Stimulated activated CD8-positive, alpha-beta memory T cell treated with anti-CD3 and anti-CD28 coated beads, Interleukin-12 subunit alpha, Interleukin-12 subunit beta, amount 100 ng/mL, for 24 hours (primary cell): ENCODE measurements at regions not wholly inside any gene's neighbourhood (a gene's known extent, or its start where the extent isn't known, plus 50 kb on each side); places are given as distances from the start of the nearest gene placed in this dataset.

Experiments
- DNase-seq: peaks from one replicate; pipeline ENCODE4 v3.0.0-alpha.2; 2020; ENCODE audit errors: extremely low read depth

DNA sequence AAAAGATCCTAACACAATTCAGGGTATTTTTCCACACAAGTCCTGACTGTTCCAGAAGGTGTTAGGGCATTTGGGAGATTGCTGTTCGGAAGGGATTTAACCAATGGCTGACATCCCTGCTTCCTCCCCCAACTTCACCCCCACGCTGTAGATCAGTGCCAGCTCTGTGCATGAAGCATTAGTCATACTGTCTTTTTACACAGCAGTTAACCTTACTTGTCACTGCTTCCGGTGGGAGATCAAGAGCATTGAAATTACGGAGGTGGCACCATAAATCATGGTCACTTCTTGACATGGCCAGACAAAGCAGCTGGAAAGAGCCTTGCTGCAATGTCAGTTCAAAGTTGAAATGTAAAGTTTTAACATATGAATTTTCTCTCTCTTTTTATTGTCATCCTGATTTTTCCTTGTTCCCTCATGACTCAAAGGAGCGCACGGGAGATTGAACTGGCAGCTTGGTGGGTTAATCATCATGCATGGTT lies 70.2 kb downstream of the HRH4 start:
- no peak for DNase-seq

DNA sequence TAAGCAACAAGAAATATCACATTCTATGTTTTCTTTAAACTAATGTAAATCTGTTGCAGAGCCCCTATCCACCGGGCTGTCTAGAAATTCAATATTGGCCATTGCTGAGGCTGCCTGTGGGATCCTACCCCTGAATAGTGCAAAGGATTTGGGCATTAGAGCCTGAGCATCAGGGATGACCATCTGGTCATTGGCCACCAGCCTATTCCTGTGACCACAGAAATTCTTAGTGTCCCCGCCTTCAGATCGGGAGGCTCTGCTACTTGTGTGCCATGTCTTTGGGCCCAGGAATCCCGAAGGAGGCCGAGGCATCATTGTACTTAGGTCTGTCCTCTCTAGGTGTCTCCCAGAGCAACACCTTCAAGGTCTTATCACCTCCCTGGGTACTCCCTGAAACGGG lies 73.8 kb downstream of the HRH4 start:
- DNase-seq = no peak

DNA sequence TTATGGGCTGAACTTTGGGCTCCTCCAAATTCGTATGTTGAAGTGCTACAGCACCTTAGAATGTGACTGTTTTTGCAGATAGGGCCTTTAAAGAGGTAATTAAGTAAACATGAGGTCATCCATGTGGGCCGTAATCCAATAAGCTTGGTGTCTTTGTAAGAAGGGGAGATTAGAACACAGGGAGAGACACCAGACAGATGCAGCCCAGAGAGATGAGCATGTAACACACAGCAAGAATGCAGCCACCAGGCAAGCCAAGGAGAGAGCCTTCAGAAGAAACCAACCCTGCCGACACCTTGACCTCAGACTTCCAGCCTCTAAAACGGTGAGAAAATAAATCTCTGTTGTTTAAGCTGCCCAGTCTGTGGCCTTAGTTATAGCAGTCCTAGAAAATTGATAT lies 74.3 kb downstream of the HRH4 start:
- no peak for DNase-seq

DNA sequence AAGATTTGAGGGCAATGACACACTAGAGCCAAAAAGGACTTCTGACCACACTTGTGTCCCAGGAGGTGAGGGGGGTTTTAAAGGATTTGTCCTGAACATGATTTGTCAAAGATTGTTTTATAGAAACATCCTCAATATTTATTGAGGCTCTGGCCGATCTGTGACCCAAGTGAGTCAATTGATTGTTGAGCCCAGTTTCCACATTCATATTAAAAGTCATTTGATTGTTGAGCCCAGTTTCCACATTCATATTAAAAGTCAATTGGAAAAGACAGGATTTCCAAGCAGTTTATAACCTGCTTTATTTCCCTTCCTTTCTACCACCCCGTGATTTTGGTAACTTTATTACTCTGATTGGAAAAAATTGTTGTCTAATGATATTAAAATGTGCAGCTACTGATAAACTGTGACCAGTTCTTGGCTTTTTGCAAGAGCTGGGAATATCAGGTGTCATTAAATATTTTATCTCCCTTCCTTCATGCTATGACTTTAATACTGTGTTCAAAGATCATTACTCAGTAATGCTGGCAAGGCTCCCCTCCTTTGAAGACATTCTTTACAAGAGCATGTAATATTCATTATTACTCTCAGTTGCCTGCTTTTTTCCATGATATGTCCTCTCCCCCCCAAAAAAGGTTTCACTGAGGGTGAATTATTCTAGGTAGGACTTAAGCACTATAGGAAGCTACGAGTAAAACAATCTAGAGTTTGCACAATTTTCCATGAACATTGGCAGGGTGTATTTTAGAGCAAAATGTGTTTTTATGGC lies 75.3 kb downstream of the HRH4 start:
- no peak for DNase-seq

DNA sequence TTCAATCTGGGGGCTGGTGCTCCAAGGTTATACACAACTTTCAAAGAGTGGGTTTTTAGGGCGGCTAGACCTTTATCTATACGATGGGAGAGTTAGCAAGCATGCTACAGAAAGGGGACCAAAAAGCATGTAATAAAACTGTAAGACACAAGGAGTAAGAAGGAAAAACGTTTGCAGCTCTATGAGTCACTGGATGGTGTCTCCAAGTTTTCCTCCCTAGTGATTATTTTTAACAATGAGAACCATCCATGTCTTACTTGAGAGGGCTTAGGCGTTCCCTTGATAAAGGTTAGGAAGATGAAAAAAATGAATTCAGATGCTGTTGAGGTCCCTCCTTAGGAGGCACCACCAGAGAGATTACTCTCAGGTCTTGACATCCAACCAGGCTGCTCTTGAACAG lies 75.9 kb downstream of the HRH4 start:
- no peak for DNase-seq

DNA sequence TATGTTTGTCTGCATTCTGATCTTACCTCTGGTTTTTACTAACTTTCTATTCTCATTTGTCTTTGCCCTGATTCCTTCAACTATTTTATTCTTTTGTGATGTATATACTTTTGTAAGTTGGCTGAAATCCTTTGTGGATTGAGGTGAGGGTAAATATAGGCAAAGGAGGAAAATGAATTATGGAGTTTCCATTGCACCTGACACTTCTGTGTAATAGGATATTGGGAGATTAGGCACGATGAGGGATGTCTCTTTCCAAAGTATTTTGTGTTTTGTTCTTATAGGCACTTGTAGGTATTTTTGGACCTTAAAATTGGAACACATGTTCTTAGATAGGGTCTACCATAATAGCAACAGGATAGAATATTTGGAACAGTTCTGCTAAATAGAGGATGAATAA lies 76.4 kb downstream of the HRH4 start:
- no peak for DNase-seq

DNA sequence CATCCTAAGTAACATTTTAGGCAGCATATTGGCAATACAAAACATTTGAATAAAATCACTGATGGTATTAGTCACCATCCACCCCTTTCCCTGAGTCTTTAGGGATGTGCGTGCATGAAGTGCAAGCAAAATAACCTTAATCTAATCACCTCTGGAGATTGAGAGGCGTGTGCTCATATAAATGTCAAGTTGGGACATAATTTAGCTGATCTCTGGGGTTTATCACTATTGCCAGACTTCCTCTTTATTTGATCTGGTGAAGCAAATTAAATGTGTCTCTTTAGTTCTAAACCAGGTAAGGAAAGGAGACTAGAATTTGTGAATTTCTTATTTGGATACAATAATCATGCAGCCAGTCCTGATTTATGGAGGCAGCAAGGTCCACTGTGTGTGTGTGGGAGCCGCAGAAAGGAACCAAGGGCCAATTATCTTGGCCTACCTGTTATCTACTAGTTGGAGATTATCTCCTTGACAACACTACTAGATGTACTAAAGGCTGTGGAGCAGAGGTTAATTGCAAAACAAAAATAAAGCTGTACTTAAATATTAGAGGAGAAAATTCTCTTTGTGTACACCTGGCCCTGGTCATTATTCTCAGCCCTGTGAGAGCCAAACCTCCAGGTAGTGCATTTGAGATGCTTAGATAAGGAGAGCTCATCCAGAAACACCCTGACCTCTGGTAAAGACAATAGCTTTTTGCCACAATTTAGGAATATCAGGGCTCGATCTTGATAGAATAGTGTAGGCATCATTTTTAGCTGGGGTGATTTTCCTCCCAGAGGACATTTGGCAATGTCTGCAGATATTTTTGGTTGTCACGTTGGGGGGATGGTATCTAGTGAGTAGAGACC lies 78.2 kb downstream of the HRH4 start:
- no peak for DNase-seq

DNA sequence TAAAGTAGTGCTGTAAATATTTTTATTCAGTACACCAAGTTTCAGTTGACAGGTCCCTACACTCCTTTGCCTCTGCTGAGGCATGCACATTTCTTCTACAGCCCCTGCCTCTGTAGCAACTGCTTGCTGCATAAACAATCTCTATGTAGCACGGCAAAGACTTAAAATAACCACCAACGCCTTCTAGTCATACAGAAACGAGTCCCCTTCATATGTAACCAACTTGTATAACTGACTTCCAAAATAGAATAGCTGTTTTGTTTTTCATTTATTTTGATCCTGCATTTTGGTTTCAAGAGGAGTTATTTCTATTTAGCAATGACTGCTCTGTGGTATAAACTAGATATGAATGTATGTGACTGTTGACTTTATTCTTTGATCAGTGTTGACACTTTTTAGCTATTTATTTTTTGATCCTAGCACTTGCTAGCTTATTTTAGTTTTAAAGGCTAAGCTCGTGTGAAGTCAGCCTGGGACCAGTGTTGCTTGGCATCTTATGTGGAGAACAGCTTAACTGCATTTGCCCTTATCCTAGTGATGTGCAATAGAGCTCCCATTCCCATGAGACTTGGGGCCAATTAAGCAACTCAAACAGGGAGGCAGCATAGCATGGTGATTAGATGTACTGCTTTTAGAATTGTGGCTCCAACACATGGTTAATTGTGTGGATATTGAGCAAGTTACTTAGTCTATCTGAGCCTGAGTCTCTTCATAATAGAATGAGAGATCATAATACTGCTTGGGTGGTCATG lies 79.6 kb downstream of the HRH4 start:
- DNase-seq = no peak

DNA sequence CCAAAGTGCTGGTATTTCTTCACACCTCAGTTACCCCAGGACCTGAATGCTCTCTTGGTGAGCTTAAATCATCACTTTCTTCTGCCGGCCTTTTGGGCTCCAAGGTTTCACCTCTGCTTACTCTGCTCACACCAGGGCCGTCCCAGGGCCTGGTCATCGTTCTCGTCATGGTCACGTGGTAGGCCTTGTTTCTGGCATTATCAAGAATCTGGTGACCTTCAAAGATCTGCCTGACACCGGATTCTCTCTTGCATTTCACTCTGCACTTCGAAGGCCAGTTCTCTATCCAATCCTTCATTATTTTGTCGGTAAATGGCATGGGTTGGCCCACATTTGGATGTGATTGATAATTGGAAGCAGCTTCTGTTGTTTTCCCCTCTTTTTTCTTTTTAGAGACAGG lies 80.5 kb downstream of the HRH4 start:
- DNase-seq = no peak

DNA sequence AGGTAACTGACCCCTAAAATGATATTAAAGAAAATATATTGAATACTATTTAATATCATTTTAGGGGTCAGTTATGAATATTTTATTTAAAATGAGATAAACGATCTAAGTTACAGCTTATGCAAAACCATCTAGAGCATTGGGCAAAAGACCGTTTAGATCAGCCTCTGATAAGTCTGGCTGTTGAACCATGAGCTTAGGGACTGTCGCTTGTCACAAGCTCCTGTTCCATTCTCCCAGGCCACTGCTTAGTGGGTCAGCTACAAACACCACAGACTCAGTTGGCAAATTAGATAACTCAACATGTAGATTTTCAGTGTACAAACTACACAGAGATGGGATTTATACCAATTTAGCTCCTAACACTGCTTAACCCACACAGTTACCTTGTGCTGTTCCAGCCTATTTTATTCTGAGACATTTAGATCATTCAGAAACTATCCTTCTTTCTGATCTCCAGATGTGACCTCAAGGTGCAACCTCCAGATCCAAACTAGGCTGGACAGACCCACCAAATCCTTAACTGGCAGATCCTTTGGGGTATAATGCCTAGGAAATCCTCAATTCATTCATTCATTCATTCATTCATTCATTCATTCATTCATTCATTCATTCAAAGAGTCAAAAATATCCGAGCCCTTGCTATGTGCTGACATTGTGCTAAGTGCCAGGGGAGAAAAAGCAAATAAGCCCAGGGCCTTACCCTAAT lies 82.8 kb downstream of the HRH4 start:
- no peak for DNase-seq

DNA sequence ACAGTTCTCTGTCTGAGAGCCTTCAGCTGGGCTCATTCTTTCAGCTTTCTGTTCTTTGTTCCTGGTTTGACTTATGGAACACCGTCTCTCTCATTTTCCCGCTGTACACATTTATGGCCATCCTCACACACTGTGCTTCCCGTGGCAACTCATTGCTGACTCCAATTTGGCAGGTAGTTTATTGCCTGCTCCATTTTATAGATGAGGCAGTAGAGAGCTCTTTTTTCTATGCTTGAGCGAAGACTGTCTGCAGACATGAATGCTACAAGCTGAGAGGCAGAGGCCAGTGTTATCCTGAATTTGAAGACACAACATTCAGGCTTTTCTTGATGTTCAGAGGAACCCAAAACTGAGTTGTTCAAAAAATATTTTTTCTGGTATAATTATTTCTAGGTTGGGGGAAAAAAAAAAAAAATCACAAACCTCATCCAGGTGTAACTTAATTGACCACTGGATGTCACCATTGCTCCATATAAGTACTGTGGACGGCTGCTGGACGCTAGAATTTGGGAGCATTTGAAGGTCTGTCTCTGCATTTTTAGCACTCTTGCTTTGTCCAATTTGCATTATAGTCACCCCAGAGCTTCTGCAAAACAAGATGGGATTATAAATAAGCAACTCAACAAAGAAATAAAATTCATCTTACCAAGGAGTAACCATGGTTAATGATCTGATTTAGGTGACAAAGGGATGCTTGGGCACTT lies 83.5 kb downstream of the HRH4 start:
- DNase-seq = no peak

DNA sequence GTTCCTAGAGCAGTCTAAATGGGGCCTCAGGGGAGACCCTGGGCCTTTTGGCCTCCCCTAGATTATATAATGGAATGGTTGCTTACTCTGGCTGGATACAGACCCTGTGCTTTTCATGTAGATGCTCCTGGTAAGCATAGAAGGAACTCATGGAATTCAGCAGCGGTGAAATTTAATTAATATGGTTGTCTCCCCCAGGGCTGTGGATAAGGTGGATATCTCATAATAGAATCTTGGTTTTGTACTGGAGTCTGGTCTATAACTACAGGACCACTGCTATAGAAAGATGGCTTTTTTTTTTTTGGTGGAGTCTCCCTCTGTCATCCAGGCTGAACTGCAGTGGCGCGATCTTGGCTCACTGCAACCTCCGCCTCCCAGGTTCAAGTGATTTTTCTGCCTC lies 84.5 kb downstream of the HRH4 start:
- DNase-seq = no peak

DNA sequence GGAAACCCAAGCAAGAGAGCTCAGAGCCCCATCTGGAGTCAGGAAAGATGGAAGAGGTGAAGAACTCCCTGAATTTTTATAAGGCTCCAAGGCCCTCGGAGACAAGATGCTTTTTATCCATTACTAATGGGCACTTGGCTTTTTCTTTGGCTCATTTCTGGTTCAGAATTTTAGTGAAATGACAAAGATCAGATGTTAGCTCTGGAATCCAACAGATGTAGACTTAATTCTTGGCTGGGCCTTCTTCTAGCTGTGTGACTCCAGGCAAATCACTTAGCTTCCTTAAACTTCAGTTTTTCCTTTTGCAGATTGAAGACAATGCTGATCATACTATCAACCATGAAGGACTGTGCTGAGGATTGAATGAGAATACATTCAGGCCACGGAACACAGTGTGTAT lies 85.2 kb downstream of the HRH4 start:
- DNase-seq = no peak

DNA sequence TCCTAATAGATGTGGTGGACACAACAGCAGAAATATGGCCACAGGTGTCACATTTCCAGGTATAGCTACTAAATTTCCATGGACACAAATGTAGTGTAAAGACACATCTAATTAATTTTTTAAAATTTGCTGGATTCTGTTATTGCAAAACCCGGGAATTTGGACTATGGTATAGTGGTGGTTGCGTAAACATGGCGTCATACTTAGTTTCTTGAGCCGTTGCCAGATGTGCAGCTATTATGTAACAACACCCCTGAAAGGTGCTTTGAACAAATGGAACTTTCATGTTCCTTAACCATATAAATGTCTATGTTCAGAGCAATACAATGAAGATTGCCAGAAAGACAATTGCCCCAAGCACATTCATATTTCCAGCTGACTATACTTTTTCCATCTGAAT lies 85.9 kb downstream of the HRH4 start:
- no peak for DNase-seq

DNA sequence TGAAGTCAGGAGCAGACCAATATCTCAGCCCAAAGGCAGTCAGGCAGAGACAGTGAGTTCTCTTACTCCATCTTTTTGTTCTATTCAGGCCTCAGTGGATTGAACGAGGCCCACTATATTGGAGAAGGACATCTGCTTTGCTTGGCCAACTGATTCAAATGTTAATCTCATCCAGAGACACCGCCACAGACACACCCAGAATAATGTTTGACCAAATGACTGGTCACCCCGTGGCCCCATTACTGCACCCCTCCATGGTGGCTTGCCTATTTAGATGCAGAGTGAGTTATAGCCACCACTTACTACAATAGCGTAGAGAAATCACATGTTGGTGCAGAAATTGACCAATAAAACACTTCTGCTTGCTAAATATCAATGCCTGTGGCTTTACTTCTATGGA lies 88.1 kb downstream of the HRH4 start:
- DNase-seq = no peak

DNA sequence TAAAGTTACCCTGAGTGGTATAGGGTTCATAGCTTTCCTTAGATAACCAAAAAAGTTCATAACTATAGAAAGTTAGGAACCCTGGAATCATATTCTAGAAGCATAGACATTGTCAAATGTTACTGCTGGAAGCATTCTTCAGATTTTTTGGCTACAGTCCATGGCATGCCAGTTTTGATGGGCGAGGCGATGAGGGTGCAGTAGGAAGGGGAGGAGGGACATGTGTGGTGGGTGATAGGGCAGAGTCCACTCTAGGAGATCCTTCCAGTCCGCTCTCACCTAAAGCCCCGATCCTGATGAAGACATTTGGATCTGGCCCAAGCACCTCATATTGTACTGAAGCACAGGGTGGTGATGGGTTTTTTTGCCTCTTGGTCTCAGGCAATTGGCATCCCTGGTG lies 91.8 kb downstream of the HRH4 start:
- DNase-seq = no peak

DNA sequence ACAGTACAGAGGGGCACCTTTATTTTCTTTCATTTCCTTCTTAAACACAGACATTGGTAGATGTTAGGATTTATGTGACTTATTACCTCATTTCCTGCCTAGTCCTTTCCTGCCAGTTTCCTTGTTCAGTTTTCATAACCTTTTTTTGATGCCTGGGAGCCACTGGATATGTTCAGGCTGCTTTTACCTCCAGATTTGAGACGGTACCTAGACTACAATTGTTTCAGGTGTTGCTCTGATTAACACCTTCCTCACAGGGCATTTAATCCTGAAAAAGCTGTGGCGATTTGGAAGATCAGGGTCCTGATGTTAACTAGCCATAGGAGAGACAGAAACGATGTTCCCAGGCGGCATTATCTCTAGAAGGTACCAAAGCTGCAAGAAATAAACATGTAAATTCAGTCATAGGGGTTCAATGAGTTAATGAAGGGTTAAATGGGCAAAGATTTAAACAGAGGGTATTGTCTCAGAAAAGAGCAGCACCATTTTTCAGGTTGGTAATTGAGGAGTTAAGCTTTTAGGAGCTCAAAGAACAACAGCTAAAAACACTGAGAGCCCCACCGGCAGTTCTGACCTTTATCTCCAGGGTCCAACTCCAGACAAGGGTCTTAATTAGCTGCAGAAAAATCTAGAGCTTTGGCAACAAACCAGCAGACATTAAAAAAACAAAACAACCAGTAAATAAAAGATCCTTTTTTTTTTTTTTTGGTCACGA lies 93.3 kb downstream of the HRH4 start:
- DNase-seq = no peak

DNA sequence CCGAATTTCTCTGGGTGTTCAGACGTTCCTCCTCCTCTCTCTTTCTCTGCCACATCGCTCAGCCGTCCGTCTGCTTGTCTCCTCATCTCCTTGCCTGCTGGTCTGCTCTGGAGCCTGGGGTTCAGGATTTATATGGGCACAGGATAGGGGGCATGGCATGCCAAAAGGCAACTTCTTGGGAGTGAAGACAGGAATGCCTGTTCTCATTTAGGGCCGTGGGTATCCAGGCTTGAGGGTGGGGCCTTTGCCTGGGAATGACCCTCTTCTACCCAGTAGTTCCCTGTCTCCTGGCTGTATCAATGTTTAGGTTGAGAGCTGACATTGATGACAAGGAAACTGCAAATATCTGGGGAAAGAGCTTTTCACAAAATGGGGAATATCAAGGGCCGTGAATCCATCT lies 98.0 kb downstream of the HRH4 start:
- DNase-seq = no peak

DNA sequence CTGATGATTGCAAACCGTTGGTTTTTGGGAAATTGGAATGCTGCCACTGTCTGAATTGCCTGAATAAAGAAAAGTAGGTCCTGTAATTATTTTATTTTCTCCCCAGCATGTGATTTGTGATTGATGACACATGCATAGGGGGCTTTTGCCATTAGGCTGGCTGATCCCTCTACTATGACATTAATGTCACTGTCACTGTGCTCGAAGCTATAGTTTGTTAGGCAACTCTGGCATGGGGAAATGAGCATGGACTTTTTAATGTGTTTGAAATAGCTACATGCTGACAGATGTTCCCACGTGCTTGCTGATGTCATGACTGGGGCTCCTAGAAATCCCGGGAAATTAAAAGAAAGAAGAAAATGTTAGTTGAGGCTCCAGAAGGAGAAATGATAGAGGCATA lies 99.1 kb downstream of the HRH4 start:
- DNase-seq = no peak

DNA sequence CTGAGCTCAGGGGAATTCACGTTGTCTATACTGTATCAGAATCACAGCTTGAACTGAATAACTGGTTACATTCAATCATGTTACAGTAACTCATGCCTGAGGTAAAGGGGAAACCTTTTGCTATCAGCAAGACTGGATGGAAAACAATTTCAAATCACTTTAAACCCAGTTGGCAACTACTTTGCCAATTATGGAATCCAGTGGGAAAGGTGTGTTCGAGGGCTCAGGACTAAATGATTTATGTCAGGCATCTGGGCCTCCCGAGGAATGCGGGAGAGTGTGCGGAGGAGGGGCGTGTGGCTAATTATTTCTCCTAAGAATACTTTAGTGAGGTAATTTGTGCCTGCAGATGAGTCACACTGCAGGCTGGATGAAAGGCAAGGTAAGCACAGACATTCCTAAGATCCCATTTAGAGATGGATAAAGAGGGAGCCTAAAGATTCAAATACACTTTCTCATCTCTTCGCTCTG lies 100.1 kb downstream of the HRH4 start:
- DNase-seq = no peak
